A673 (cell line): ENCODE measurements at regions not wholly inside any gene's neighbourhood (a gene's known extent, or its start where the extent isn't known, plus 50 kb on each side); places are given as distances from the start of the nearest gene placed in this dataset.

Experiments
- BruUV-seq: library from RNA; stranded (reverse); fragments of 400-500 nt; replicated peaks from 2 replicates; lab custom pipeline; 2021; lab: Mats Ljungman, UMichigan
- CTCF ChIA-PET: fragments of 300-600 bp; sonication (Branson Sonifier 250); formaldehyde crosslinking; loops from one replicate; lab custom pipeline; 2022; ENCODE audit warnings: antibody characterized with exemption; lab: Charles Lee
- POLR2A ChIA-PET: fragments of 300-600 bp; sonication (Branson Sonifier 250); formaldehyde crosslinking; loops from one replicate; lab custom pipeline; 2022; ENCODE audit warnings: antibody characterized with exemption; ENCODE audit not compliant: low non-redundant PET; lab: Charles Lee
- DNase-seq: peaks from one replicate; pipeline ENCODE4 v3.0.0-alpha.2; 2015; ENCODE audit warnings: low spot score
- H3K27ac ChIP-seq: fragments of 200-600 bp; sonication (generic); 2 replicates; pipeline ENCODE4 v1.5.1; 2016; ENCODE audit warnings: mixed run types, low read depth, mild to moderate bottlenecking, mixed read lengths, antibody characterized with exemption, low read length; ENCODE audit not compliant: poor library complexity, severe bottlenecking
- H3K27me3 ChIP-seq: fragments of 200-600 bp; sonication (generic); replicated peaks from 2 replicates; pipeline ENCODE4 v1.6.1; 2017; ENCODE audit warnings: mixed run types, low read depth, mild to moderate bottlenecking, mixed read lengths, antibody characterized with exemption, low read length; ENCODE audit not compliant: insufficient read depth, poor library complexity
- H3K36me3 ChIP-seq: fragments of 200-600 bp; sonication (generic); 2 replicates; pipeline ENCODE4 v1.6.1; 2016; ENCODE audit warnings: mixed run types, mild to moderate bottlenecking, mixed read lengths, antibody characterized with exemption, low read length; ENCODE audit not compliant: insufficient read depth, poor library complexity, severe bottlenecking
- H3K4me1 ChIP-seq: fragments of 200-600 bp; sonication (generic); 2 replicates; pipeline ENCODE4 v1.6.1; 2017; ENCODE audit warnings: mixed run types, mild to moderate bottlenecking, mixed read lengths, antibody characterized with exemption, low read length; ENCODE audit not compliant: insufficient read depth, poor library complexity, severe bottlenecking
- H3K4me3 ChIP-seq: fragments of 200-600 bp; sonication (generic); 2 replicates; pipeline ENCODE4 v1.5.1; 2016; ENCODE audit warnings: low read depth, mixed run types, mild to moderate bottlenecking, mixed read lengths, low read length; ENCODE audit not compliant: poor library complexity, severe bottlenecking
- H3K9me3 ChIP-seq: fragments of 200-600 bp; sonication (generic); 2 replicates; pipeline ENCODE4 v1.6.1; 2016; ENCODE audit warnings: mixed run types, low read depth, mild to moderate bottlenecking, mixed read lengths, antibody characterized with exemption, low read length; ENCODE audit not compliant: poor library complexity, severe bottlenecking
- EZH2 ChIP-seq: fragments of 200-600 bp; sonication (generic); IDR thresholded peaks from 2 replicates; pipeline ENCODE4 v1.6.1; 2017; ENCODE audit warnings: borderline replicate concordance, low read depth, mild to moderate bottlenecking, mixed read lengths, antibody characterized with exemption, low read length; ENCODE audit not compliant: poor library complexity, severe bottlenecking
- intact Hi-C: fragments of 100-400 bp; cut with micrococcal nuclease; formaldehyde crosslinking; loops from one replicate; pipeline ENCODE4 v1.10.0; 2022; ENCODE audit not compliant: unreplicated experiment
- TF ChIP-seq, protein P1 (sequence below): fragments of 300-800, 200-600 bp; sonication (generic); conservative IDR thresholded peaks from 2 replicates; pipeline ENCODE4 v1.5.1; 2017; ENCODE audit warnings: low read depth, mild to moderate bottlenecking, antibody characterized with exemption, low read length, moderate library complexity, mixed read lengths

DNA sequence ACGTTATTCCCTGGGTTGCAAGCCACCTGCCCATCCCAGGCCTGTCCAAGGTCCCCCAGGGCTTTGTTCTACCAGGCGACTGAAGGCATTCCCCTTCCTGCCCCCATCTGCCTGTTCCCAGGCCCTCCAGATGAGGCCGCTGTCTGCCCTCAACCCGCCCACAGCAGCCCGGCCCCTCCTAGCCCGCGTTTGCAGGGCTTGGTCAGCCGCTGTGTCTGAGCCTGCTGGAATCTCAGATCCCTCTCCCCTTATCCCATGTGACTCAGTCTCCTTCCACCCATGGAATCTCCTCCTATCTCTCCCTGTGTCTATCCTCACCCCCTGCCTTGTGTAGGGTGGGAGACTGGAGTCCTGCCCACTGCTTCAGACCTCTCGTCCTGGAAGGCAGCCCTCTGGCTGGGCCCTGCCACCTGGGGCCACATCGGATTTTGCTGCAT, 186.0 kb upstream of the TNRC6C start:
- TF ChIP-seq, protein P1, sequence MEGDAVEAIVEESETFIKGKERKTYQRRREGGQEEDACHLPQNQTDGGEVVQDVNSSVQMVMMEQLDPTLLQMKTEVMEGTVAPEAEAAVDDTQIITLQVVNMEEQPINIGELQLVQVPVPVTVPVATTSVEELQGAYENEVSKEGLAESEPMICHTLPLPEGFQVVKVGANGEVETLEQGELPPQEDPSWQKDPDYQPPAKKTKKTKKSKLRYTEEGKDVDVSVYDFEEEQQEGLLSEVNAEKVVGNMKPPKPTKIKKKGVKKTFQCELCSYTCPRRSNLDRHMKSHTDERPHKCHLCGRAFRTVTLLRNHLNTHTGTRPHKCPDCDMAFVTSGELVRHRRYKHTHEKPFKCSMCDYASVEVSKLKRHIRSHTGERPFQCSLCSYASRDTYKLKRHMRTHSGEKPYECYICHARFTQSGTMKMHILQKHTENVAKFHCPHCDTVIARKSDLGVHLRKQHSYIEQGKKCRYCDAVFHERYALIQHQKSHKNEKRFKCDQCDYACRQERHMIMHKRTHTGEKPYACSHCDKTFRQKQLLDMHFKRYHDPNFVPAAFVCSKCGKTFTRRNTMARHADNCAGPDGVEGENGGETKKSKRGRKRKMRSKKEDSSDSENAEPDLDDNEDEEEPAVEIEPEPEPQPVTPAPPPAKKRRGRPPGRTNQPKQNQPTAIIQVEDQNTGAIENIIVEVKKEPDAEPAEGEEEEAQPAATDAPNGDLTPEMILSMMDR, result peak; percentile 45
- TF ChIP-seq EZH2, result no peak
- H3K9me3 ChIP-seq, result no peaks in the 10 kb centered on the region
- peak; percentile 35 for DNase-seq
- no peak overlapping the region for H3K4me3 ChIP-seq
- no peaks in the 10 kb centered on the region for H3K36me3 ChIP-seq
- POLR2A ChIA-PET, result no interaction called here
- CTCF ChIA-PET, result no interaction called here
- no TSS peak for BruUV-seq
- intact Hi-C loops, result no loop called here
- no peaks in the 10 kb centered on the region for H3K27me3 ChIP-seq
- no peaks in the 10 kb centered on the region for H3K4me1 ChIP-seq
- no peak overlapping the region for H3K27ac ChIP-seq

- no peak overlapping the region for H3K27ac ChIP-seq
- CTCF ChIA-PET, result no interaction called here
- intact Hi-C loops, result no loop called here
These were observed 185.6 kb upstream of the TNRC6C start for GRCh38 chr17:77772899-77773358.

GRCh38 chr17:77774182-77774581, 184.3 kb upstream of the TNRC6C start:
- Histone ChIP-seq H3K4me3 (no peak overlapping the region), H3K4me1 (peaks cover under 1% of the 10 kb centered on the region), H3K9me3 (no peaks in the 10 kb centered on the region), H3K27ac (no peak overlapping the region), H3K36me3 (no peaks in the 10 kb centered on the region), H3K27me3 (no peaks in the 10 kb centered on the region)
- POLR2A ChIA-PET, result no interaction called here
- CTCF ChIA-PET, result no interaction called here
- intact Hi-C loops, result no loop called here
- no peak for DNase-seq
- TF ChIP-seq, protein P1, result no peak
- no peak for TF ChIP-seq EZH2
- BruUV-seq, result no TSS peak

More at GRCh38 chr17:77772899-77773358, 185.6 kb upstream of the TNRC6C start:
- BruUV-seq, result no TSS peak
- DNase-seq, result no peak
- Histone ChIP-seq H3K27me3 (no peaks in the 10 kb centered on the region), H3K4me3 (no peak overlapping the region), H3K36me3 (no peaks in the 10 kb centered on the region), H3K9me3 (no peaks in the 10 kb centered on the region), H3K4me1 (no peaks in the 10 kb centered on the region)
- POLR2A ChIA-PET, result no interaction called here
- no peak for TF ChIP-seq EZH2
- TF ChIP-seq, protein P1, result no peak
